Fibroblast of upper back skin (primary cell): ENCODE measurements at regions not wholly inside any gene's neighbourhood (a gene's known extent, or its start where the extent isn't known, plus 50 kb on each side); places are given as distances from the start of the nearest gene placed in this dataset.
"Not testable (repeated sequence)": the region's sequence is repeated elsewhere in the genome, so short reads cannot be mapped to it uniquely, and the experiment has no call there.

Experiments used
- DNase-seq: peaks from one replicate; pipeline ENCODE4 v3.0.0-alpha.2; 2013

- no peak for DNase-seq
Observed at GRCh38 chrX:93177930-93178329, 495.4 kb downstream of the NAP1L3 start.

- no peak for DNase-seq
Observed at GRCh38 chrX:93169771-93170170, 503.6 kb downstream of the NAP1L3 start.

GRCh38 chrX:93120805-93121204 lies 552.6 kb downstream of the NAP1L3 start:
- DNase-seq: no peak

GRCh38 chrX:93103353-93104067 lies 569.9 kb downstream of the NAP1L3 start:
- not testable (repeated sequence) for DNase-seq

GRCh38 chrX:93095535-93095934 lies 577.8 kb downstream of the NAP1L3 start:
- DNase-seq: not testable (repeated sequence)

- not testable (repeated sequence) for DNase-seq
Observed at GRCh38 chrX:93078906-93079305, 594.5 kb downstream of the NAP1L3 start.

- not testable (repeated sequence) for DNase-seq
Observed at GRCh38 chrX:93055264-93055663, 618.1 kb downstream of the NAP1L3 start.

GRCh38 chrX:93019841-93020240 lies 653.5 kb downstream of the NAP1L3 start:
- peak; percentile 5 for DNase-seq

GRCh38 chrX:93014481-93015030 lies 658.8 kb downstream of the NAP1L3 start:
- not testable (repeated sequence) for DNase-seq
